ENCODE measurements at regions not wholly inside any gene's neighbourhood (a gene's known extent, or its start where the extent isn't known, plus 50 kb on each side); places are given as distances from the start of the nearest gene placed in this dataset.

DNA sequence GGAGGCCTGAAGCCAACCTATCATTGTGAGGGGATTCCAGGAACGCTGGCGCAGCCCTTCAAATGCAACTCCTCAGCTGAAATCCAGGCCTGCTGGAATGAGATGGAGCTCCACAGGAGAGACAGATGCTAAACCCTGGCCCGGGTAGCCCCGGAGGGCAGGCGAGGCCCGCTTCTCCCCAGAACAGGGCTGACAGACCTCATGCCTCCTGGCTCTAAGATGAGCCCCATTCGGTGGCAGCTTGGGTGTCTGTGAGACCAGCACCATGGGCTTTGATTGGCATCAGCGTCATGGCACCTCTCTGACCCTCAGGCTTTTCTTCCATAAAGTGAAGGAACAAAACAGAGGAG lies 382.2 kb downstream of the BCL11B start:
- DNase-seq (ENCODE audit: low spot score) = no peak

DNA sequence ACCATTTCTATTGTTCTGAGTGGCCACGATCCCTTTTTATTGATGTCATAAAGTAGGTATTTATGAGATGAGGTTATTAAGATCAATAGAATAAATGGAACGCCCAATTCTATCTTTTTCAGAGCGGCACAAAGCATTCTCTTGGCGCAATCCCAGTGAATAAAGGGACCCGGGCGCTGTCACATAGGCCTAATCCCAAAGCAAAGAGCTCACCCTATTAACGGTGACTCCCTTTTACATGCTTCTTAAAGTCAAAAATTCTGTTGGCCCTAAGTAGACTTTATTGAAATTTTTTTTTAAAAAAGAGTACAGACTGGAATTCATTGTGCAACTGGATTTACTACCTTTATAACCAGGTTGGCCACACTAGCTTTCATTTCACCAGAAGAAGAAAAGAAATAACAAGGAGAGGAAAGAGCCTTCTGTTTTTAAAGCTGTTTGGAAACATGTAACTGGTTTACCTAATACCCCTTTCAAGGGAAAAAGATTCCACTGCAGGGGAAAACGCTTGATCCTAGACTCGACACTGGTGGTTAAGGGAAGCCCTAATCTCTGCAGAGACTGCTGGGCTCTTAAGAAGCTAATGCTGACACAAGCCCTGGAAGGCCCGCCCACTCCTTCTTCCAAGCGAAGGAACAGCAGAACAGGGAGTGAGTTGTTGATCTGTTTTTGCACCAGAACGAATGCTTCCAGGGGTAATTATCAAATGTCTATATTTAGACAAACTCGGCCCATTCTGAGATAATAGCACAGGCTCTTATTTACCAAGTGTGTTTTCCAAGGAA lies 381.2 kb downstream of the BCL11B start:
- DNase-seq (ENCODE audit: low spot score) = no peak

DNA sequence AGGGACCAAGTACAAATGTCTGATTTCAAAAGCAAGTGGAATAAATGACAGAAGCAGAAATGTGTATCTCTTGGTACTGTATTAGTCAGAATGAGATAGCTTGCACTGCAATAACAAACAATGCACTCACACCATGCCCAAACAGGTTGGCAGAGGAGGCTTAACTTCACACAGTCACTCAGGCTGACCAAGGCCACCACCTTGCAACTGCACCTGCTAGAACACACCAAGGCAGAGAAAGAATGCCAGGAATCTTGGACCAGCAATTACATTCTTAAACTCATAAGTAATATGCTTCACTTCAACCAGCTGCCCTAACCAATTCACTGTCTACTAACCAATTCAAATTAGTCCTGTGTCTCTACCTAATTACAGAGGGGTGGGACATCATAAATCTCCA lies 378.3 kb downstream of the BCL11B start:
- DNase-seq (ENCODE audit: low spot score) = no peak

DNA sequence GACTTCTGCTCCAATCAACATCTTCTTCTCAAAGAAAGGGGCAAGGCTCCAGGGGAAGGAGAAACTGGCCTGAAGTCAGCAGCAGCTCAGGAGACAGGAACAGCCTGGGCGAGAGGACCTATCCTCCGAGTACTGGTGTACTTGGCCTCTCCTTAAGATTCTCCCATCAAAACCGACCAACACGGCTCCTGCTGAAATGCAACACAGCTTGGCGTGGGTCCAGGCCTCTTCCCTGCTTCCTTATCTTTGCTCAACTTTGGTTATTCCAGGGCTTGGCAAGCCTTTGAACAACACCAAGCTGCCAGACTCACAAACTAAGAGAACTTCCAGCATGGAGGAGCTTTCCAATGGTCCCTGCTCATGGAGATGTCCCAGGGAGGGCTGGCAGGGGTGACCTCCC lies 377.4 kb downstream of the BCL11B start:
- no peak for DNase-seq (ENCODE audit: low spot score)

DNA sequence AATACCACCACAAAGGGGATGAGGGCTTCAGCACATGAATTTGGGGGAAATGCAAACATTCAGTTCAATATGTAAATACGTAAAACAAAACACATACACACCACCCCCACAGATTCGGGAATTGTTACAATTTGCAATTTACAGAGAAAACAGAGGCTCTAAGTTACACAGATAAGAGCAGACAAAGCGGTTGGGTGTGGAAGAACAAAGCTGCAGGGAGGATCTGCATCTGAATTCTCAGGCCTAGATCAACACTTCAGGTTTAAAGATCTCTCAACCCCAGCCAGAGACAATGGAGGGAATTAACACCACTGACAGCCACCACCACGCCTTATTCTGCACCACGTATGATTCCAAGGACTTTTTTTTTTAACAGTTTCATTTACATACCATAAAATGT lies 375.5 kb downstream of the BCL11B start:
- DNase-seq (ENCODE audit: low spot score) = no peak

DNA sequence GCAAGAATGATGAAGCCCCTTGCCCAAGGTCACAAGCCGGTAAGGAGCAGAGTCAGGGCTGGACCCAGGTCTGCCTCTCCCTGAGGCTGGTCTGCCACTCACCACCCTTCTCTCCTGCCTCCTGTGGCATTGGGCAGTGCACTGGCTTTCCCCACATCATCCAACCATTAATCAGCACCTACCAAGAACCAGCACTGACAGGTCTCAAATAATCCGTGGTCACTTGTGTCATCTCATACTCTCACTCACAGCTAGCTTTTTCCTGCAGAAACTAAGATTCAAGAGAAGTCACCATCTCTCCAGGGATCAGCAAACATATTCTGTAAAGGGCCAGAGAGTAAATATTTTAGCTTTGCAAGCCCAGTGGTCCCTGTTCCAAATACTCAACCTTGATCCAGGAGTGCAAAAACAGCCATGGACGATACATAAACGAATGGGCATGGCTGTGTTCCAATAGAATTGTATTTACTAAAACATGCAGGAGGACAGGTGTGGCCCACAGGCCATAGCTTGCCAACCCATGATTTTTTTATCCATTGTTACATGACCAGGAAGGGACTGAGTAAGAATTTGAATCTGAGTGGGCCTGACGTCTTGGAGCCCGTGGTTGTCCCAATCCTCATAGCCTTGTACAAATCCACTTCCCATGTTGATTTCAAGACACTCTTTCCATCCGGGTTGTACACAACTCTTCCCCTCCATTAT lies 374.2 kb downstream of the BCL11B start:
- no peak for DNase-seq (ENCODE audit: low spot score)

DNA sequence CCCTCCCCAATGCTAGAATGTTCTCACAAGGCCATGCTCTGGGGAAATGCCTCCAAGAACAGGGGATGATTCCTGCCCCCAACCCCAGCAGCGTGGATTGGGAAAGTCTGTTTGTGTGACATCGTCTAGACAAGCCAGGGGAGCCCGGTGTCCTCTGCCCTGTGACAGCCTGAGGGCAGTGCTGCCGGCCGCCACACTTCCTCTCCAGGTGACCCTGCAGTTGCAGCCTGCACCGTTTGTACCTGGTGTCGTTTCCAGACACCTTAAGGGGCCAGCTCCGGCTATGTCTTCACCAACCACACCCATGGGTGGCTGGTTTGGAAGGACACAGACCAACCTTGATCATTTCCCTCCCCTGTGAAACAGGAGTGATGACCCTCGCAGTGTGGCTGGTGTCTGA lies 372.6 kb downstream of the BCL11B start:
- no peak for DNase-seq (ENCODE audit: low spot score)

DNA sequence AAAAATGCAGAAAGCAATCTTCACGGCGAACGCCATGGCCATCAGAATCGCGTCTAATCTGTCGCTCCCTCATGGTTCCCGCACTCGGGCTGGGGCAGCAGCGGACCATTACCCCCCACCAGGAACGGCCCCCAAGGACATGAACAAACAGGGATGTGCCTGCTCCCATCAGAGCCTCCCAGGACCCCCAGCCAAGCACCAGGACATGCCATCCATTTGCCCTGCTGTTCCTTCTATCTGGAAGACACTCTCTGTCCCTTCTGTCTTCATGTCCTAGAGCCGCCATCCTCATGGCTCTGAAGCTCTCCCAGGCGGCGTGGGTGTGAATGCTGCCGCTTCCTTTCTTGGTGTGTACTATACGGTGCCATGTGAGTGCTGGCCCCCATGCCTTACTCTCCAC lies 371.8 kb downstream of the BCL11B start:
- DNase-seq (ENCODE audit: low spot score) = no peak

DNA sequence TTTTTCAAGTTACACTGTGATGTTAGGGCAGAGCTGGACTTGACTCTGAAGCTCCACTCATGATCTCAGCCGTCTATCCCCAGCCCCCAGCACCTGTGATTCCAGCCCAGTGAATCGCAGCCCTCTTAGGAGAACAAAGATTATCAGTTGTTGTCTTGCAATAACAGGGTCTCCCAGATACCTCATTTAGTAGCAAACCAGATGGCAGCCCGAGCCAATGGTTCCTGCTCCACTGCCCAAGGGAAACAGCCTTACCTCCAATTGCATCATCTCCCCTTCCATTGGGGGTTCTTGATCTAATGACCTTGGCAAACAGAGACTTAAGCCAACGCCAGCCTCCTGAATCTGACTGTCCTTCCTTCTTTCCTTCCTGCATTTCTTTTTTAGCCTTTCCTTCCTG lies 371.2 kb downstream of the BCL11B start:
- no peak for DNase-seq (ENCODE audit: low spot score)

DNA sequence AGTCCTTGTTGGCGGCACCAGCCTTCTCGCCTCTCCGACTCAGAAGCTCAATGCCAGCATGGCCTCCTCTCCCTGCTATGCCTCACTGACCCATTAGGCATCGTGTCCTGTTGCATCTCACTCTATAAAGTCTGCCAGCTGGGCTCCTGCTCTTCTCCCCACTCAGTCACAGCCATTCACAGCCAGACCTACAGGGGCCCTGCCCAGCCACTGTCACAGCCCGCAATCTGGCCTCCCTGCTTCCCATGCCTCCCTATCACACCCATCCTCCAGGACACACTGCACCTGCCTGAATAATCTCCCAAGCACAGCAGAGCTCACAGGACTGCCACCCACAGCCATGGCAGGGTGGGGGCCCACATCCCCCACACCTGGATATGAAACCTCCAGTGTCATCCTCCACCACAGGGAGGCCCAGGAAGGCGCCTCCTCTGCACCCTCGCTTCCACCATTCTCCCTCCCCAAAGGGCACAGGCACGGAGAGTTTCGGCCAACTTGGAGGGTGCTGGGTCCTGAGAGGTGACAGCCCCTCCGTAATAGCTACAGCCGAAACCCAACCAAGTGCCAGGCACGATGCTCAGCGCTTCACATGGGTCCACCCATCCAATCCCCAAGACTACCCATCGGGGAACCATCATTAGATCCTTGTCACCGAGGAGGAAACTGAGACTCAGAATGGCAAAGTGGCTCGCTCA lies 370.3 kb downstream of the BCL11B start:
- no peak for DNase-seq (ENCODE audit: low spot score)

DNA sequence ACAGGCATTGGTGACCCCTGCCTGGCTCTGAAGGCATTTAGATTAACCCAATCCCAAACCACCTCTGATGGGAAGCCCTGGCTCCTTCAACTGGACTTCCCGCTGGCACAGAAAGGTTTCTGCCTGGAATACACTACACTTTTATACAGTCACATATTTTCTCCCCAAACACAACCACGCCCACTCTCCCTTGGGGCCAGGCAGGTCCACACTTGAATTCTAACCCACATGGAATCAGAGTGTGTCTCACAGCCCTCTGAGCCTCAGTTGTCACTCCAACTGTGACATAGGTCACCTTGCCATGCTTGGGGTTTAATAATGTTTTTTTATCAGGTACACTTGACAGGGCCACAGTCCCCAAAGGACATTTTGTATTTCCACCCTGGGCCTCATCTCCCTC lies 368.6 kb downstream of the BCL11B start:
- no peak for DNase-seq (ENCODE audit: low spot score)

DNA sequence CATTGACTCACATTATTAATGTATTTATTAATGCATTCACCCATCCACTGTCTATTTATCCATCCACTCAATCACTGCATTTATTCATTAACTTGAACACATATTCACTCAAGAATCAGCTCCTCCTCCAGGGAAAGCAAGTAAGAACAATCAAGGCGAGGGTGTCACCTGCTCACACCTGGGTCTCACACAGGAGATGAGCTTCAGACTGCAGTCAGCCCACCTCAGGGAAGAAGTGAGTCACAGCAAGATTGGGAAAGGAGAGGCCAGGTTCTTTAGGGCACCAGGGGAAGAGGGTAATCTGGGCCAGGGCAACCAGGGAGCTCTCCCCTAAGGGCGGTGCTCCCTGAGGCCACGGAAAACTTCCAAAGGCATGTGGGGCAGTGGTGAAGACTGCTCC lies 367.3 kb downstream of the BCL11B start:
- DNase-seq (ENCODE audit: low spot score) = no peak

DNA sequence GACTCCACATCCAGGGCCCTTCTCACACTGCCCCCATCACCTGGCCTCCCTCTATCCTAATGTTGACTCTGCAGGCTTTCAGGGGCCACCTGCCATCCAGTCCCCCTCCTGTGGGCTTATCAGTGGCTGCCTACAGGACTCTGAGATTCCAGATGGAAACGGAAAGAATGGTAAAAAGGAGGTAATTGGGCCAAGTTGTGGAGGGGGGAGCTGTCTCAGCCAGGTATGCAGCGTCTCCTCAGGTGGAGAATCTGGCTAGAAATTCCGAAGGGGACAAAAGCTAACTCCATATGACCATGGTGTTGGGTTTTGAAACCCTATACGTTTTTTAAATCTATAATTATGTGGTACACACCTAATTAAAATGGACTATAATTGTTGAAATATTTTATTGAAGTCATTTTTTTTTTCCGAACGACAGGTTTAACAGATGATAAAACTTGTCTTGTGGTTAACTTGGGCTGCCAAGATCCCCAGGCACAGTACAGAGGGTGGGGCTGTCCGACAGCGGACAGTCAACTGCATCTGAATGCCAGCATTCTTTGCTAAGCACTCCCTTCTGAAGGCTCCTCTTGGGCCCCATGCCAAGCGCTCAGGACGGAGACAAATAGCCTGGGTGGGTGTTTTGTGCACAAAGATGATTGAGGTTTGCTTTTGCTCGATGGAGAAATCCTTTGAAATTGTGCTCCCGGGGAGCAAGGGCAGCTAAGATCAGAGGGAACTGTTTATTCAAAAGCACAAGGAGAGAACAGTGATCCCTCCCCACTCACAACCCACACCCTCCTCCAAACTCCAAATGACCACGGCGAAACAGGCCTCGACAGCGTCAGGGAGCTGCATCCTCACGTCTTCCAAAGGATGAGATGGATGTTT lies 365.6 kb downstream of the BCL11B start:
- DNase-seq (ENCODE audit: low spot score) = no peak

DNA sequence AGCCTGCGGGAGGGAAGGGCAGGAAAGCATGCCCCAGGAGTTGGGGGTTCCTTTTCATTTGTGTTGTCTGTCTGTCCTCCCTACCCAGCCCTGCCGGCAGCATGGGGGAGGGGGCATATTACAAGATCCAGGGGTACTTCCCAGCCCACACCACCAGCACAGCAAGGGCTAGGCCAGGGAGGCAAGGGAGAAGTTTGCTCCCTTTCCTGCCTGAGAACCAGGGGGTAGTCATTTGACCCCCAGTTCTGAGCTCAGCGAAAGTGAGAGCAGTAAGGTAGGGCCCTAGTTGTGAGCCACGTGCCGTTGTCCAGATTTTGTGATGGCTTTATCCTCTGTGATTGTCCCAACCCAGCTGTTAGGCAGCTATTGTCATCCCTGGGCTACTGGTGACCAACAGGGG lies 364.7 kb downstream of the BCL11B start:
- no peak for DNase-seq (ENCODE audit: low spot score)

DNA sequence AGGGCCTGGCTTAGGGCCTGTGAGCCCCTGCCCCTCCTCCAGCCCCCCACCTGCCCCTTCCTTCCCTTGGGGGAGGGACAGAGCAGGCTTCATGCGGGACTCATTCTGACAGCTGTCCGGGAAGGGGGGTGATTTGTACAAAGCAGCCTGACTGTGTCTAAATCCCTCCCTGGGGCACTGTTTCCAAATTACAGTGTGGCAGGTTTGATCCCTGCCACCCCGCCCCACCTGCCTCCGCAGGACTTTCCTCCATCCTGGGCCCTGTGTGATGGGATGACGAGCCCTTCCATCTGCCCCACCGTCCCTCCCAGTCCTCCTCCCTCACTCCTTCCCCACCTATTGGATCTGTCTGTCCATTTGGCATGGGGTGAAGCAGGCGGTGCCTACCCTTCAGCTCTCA lies 363.9 kb downstream of the BCL11B start:
- DNase-seq (ENCODE audit: low spot score) = no peak

DNA sequence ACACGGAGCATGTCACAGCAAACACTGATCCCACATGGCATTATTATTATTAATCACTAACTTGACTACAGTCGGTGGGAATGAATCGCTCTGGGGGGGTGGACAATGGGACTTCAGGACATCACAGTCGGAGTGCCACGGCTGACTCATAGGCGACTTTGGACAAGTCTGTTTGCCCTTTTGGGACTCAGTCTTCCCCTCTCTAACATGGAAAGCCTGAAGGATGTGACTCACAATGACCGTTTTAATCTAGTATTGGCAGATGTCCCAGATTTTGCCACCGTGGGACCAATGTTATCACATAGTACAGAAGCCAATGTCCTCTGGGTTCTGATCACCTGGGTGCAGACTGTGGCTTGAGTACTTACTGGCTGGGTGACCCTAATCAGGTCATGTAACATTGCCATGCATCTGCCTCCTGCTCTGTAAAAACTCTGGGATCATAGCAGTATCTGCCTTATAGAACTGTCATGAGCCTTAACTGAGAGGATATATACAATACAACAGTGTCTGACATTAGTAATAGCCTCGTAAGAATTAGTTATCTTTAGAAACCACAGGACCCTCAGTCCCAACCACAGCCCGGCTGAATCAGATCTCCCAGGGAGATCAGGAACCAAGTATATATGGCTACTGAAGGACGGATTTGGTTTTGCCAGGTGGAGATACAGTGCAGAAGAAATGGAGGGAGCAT lies 362.6 kb downstream of the BCL11B start:
- no peak for DNase-seq (ENCODE audit: low spot score)

DNA sequence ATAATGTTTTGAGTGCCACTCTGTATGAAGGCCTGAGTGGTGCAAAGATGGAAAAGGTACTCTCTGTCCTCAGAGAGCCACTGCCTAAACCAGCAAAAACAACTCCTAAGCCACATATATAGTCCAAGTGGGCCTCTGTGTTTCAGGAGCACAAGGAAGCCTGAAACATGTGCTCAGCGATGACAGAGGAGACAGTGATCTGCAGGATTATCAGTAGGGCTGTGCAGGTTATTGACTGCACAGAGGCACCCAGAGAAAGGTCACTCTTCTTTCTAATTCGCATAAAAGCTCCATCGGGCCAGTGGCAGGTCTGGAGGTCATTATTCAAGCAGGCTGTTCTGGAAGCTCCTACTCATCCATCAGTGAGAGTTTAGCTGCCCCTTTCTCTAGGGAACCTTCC lies 361.9 kb downstream of the BCL11B start:
- DNase-seq (ENCODE audit: low spot score) = no peak

DNA sequence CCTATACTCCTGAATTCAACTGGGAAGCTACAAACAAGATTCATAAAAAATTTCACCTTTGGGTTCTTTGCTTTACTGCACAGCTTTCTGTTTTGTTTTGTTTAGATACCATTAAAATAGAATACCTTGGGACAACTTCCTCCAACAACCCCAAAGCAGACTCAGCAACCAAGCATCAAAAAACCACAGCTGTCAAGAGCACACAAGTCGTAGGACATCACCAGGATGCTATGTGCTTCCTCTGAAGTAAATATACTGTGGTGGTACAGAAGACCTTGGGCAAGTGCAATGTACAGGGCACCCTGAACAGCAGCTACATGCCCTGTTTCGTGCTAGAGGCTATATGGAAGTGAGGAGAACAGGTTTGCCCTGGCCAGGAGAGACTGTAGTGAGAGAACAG lies 359.3 kb downstream of the BCL11B start:
- no peak for DNase-seq (ENCODE audit: low spot score)

DNA sequence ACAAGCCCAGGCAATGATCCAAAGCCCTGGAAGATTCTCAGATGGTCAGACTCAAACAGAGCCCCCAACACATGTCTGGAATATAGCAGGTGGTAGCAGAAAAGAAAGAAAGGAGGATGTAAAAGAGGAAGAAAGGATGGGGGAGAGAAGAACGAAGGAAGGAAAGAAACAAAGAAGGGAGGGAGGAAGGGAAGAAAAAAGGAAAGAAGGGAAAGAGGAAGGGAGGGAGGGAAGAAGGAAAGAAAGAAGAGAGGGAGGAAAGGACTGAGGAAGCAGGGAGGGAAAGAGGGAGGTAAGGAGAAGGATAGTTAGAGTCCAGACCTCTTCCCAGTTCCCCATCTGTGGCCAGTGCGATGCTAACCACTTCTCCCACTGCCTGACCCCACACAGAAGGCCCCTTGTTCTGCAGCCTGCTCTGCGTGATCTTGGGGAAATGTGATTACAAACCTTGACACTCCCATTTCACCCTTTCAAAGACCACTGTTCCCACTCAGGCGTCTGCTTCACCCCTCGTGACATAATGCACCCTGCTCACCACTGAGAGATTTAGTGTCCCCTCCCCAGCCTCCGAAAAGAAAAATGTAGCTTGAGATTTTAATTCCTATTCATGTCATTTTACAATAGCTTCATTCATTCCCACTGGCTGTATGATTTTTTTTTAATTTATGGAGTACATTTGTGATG lies 357.9 kb downstream of the BCL11B start:
- DNase-seq (ENCODE audit: low spot score) = no peak

DNA sequence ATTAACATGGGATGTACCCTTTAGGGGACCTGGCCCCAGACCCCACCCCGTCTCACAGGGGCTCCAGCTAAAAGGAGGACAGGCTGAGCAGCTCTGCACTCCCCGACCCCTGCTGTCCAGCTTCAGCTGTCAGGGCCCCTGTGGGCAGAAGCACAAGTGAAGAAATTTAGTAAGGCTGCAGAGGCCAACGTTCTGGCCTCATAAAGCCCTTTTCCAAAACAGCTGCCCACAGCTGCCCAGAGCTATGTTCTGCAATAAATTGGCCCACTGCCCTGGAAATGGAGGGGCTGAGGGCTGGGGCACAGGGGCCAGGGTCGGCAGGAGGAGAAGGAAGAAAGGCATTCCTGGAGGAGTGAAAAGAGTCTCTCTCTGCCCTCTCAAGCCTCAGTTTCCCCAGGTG lies 357.1 kb downstream of the BCL11B start:
- DNase-seq (ENCODE audit: low spot score) = no peak

DNA sequence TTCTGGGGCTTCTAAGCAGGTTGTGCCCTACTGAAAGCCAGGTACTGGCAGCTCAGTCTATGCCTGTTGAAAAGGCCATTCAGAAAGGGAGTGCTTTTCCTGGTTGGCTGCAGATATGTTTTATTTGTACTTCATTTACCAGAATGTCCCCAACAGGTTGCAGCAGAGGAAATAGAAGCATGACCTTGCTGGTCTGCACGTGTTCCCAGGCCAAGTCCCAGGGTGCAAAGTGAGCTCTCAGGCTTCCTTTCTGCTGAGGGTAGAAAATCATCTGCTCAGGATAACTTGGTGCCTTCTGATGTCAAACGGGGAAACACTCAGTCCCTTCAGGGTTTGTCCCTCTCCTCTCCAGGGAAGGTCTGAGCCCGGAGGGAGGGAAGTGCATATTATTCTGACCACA lies 356.4 kb downstream of the BCL11B start:
- no peak for DNase-seq (ENCODE audit: low spot score)
